ENCODE measurements at regions not wholly inside any gene's neighbourhood (a gene's known extent, or its start where the extent isn't known, plus 50 kb on each side); places are given as distances from the start of the nearest gene placed in this dataset.

DNA sequence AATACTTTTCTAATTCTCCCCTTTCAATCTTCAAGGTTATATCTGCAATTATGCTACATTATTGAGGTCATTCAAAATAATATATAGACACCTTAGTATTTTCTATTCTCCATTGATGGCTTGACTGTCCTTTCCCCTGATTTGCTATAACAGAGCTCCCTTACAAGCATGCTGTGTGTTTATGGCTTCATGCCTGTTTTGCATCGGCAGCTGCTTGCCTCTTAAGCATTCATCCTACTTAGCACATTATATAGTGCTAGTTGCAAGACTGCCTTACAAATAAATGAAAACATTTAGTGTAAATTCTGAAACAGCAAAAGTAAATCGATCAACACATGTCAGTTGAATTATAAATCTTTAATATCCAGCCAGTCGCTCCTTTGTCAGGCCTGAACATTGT is 476.2 kb upstream of the POU3F2 start (continued):
- TF ChIP-seq, protein P1, sequence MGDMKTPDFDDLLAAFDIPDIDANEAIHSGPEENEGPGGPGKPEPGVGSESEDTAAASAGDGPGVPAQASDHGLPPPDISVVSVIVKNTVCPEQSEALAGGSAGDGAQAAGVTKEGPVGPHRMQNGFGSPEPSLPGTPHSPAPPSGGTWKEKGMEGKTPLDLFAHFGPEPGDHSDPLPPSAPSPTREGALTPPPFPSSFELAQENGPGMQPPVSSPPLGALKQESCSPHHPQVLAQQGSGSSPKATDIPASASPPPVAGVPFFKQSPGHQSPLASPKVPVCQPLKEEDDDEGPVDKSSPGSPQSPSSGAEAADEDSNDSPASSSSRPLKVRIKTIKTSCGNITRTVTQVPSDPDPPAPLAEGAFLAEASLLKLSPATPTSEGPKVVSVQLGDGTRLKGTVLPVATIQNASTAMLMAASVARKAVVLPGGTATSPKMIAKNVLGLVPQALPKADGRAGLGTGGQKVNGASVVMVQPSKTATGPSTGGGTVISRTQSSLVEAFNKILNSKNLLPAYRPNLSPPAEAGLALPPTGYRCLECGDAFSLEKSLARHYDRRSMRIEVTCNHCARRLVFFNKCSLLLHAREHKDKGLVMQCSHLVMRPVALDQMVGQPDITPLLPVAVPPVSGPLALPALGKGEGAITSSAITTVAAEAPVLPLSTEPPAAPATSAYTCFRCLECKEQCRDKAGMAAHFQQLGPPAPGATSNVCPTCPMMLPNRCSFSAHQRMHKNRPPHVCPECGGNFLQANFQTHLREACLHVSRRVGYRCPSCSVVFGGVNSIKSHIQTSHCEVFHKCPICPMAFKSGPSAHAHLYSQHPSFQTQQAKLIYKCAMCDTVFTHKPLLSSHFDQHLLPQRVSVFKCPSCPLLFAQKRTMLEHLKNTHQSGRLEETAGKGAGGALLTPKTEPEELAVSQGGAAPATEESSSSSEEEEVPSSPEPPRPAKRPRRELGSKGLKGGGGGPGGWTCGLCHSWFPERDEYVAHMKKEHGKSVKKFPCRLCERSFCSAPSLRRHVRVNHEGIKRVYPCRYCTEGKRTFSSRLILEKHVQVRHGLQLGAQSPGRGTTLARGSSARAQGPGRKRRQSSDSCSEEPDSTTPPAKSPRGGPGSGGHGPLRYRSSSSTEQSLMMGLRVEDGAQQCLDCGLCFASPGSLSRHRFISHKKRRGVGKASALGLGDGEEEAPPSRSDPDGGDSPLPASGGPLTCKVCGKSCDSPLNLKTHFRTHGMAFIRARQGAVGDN (IDR thresholded peaks at IDR 0.05) = no peak
- TF ChIP-seq, protein P2, sequence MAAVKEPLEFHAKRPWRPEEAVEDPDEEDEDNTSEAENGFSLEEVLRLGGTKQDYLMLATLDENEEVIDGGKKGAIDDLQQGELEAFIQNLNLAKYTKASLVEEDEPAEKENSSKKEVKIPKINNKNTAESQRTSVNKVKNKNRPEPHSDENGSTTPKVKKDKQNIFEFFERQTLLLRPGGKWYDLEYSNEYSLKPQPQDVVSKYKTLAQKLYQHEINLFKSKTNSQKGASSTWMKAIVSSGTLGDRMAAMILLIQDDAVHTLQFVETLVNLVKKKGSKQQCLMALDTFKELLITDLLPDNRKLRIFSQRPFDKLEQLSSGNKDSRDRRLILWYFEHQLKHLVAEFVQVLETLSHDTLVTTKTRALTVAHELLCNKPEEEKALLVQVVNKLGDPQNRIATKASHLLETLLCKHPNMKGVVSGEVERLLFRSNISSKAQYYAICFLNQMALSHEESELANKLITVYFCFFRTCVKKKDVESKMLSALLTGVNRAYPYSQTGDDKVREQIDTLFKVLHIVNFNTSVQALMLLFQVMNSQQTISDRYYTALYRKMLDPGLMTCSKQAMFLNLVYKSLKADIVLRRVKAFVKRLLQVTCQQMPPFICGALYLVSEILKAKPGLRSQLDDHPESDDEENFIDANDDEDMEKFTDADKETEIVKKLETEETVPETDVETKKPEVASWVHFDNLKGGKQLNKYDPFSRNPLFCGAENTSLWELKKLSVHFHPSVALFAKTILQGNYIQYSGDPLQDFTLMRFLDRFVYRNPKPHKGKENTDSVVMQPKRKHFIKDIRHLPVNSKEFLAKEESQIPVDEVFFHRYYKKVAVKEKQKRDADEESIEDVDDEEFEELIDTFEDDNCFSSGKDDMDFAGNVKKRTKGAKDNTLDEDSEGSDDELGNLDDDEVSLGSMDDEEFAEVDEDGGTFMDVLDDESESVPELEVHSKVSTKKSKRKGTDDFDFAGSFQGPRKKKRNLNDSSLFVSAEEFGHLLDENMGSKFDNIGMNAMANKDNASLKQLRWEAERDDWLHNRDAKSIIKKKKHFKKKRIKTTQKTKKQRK (IDR thresholded peaks at IDR 0.05; ENCODE audit: low read depth, low read length) = no peak
- TF ChIP-seq ZNF274 (IDR thresholded peaks at IDR 0.05; ENCODE audit: insufficient read depth, insufficient read length) = no peak

DNA sequence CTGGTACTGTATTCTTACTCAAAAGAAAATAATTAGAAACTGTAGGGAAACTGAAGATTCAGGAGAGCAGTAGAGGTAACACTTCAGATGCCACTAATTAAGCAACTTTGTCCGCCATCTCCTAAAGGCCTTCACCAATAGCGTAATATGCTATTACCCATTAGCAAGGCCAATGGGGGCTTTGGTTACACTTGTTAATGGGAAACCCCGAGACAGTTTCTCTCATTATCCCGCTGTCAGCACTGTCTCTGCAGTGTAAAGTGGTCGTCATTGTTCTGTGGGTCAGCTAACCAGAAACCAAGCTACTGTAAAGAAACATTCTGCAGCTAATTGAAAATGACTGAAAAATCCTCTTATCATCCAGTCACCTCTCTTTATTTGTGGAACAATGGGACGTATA is 468.0 kb upstream of the POU3F2 start:
- WGBS (ENCODE audit: insufficient coverage, insufficient replicate concordance, low lambda C conversion rate, missing lambda C conversion rate) = 29% methylated on average over 6 of the region's 6 CpGs
- no TSS peak for BruUV-seq (replicated peaks)
- no peak overlapping the region for H3K4me2 ChIP-seq (ENCODE audit: control insufficient read depth, insufficient read depth)

More for the DNA sequence above, 468.0 kb upstream of the POU3F2 start:
- no peaks in the 10 kb centered on the region for H3K36me3 ChIP-seq (ENCODE audit: control insufficient read depth in 2 of 2, insufficient read depth in 2 of 2, low read length in 1 of 2)
- H3K9ac ChIP-seq (ENCODE audit: control insufficient read depth, insufficient read depth, low read length) = no peak overlapping the region
- DNase-seq (ENCODE audit: low read depth, low spot score) (no peak), FAIRE-seq (no peak), ATAC-seq (no peak)
- H3K27me3 ChIP-seq (replicated peaks in 1 of 2; ENCODE audit: control insufficient read depth in 2 of 2, insufficient read depth in 2 of 2, low read length in 1 of 2) = no peaks in the 10 kb centered on the region
- H2AFZ ChIP-seq (ENCODE audit: control insufficient read depth, low read depth, low read length) = no peak overlapping the region
- TF ChIP-seq SREBF2 (IDR thresholded peaks at IDR 0.05; ENCODE audit: low read length) (no peak), RFX5 (IDR thresholded peaks at IDR 0.05; ENCODE audit: low read depth, low read length) (no peak), JUNB (IDR thresholded peaks at IDR 0.05) (no peak), MXI1 (IDR thresholded peaks at IDR 0.05; ENCODE audit: low read depth, low read length) (no peak), ATF7 (IDR thresholded peaks at IDR 0.05; ENCODE audit: low read depth) (no peak), ZNF24 (IDR thresholded peaks at IDR 0.05) (no peak), NFIC (IDR thresholded peaks at IDR 0.05; ENCODE audit: low read depth, low read length) (no peak), EGR1 (IDR thresholded peaks at IDR 0.05; ENCODE audit: borderline replicate concordance in 1 of 2, low read depth in 2 of 2, low read length in 2 of 2) (no peak), POLR2AphosphoS5 (IDR thresholded peaks at IDR 0.05; ENCODE audit: low read length) (no peak), FOS (IDR thresholded peaks at IDR 0.05; ENCODE audit: borderline replicate concordance, extremely low read depth, insufficient read length) (no peak), CBX5 (IDR thresholded peaks at IDR 0.05; ENCODE audit: low read depth) (no peak), RUNX3 (IDR thresholded peaks at IDR 0.05; ENCODE audit: low read length) (no peak), POU2F2 (IDR thresholded peaks at IDR 0.05; ENCODE audit: borderline replicate concordance, low read depth, low read length) (no peak)
- TF ChIP-seq, protein P3, sequence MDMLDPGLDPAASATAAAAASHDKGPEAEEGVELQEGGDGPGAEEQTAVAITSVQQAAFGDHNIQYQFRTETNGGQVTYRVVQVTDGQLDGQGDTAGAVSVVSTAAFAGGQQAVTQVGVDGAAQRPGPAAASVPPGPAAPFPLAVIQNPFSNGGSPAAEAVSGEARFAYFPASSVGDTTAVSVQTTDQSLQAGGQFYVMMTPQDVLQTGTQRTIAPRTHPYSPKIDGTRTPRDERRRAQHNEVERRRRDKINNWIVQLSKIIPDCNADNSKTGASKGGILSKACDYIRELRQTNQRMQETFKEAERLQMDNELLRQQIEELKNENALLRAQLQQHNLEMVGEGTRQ (IDR thresholded peaks at IDR 0.05; ENCODE audit: borderline replicate concordance, low read depth, low read length) = no peak
- in situ Hi-C loops (cut with MboI) (no loop called here), intact Hi-C loops (cut with micrococcal nuclease; ENCODE audit: unreplicated experiment) (no loop called here)
- H3K4me1 ChIP-seq (ENCODE audit: control insufficient read depth, insufficient read depth, low read length) = no peaks in the 10 kb centered on the region
- no peaks in the 10 kb centered on the region for H3K9me3 ChIP-seq (replicated peaks; ENCODE audit: control insufficient read depth, insufficient read depth, low read length)
- H4K20me1 ChIP-seq (ENCODE audit: control insufficient read depth, insufficient read depth) = no peaks in the 10 kb centered on the region
- SMC1A ChIA-PET (ENCODE audit: uncharacterized antibody, unreplicated experiment) = no interaction called here
- no peak overlapping the region for H3K27ac ChIP-seq (ENCODE audit: control insufficient read depth, insufficient read depth)
- H3K79me2 ChIP-seq (ENCODE audit: control insufficient read depth, insufficient read depth, low read length) = no peaks in the 10 kb centered on the region
- RAD21 ChIA-PET (ENCODE audit: unreplicated experiment) = no interaction called here
- no peak overlapping the region for H3K4me3 ChIP-seq
- CTCF ChIA-PET = no interaction called here
- POLR2A ChIA-PET = no interaction called here

Data from GM12878 (cell line).